Calu3 (cell line): ENCODE measurements at regions not wholly inside any gene's neighbourhood (a gene's known extent, or its start where the extent isn't known, plus 50 kb on each side); places are given as distances from the start of the nearest gene placed in this dataset.

Experiments
- BruUV-seq: library from RNA; stranded (reverse); fragments of 400-500 nt; replicated peaks from 2 replicates; lab custom pipeline; 2021; lab: Mats Ljungman, UMichigan
- CTCF ChIA-PET: fragments of 300-600 bp; sonication (Branson Sonifier 250); formaldehyde crosslinking; loops from one replicate; lab custom pipeline; 2022; ENCODE audit warnings: antibody characterized with exemption; lab: Charles Lee
- DNase-seq: peaks from one replicate; pipeline ENCODE4 v3.0.0; 2022
- H3K27ac Mint-ChIP-seq: one replicate; pipeline ENCODE4 v1.8.0; 2022; ENCODE audit warnings: mixed read lengths; ENCODE audit not compliant: unreplicated experiment
- H3K27me3 Mint-ChIP-seq: one replicate; pipeline ENCODE4 v1.8.0; 2022; ENCODE audit warnings: mixed read lengths; ENCODE audit not compliant: unreplicated experiment
- H3K36me3 Mint-ChIP-seq: one replicate; pipeline ENCODE4 v1.8.0; 2022; ENCODE audit warnings: mild to moderate bottlenecking, moderate library complexity, mixed read lengths; ENCODE audit not compliant: insufficient read depth, unreplicated experiment
- H3K4me1 Mint-ChIP-seq: one replicate; pipeline ENCODE4 v1.8.0; 2022; ENCODE audit warnings: mild to moderate bottlenecking, low read depth, mixed read lengths; ENCODE audit not compliant: unreplicated experiment
- H3K4me3 Mint-ChIP-seq: one replicate; pipeline ENCODE4 v1.8.0; 2022; ENCODE audit warnings: mild to moderate bottlenecking, low read depth, moderate library complexity, mixed read lengths; ENCODE audit not compliant: unreplicated experiment
- H3K9me3 Mint-ChIP-seq: one replicate; pipeline ENCODE4 v1.8.0; 2022; ENCODE audit warnings: low read depth, mixed read lengths; ENCODE audit not compliant: unreplicated experiment
- intact Hi-C: fragments of 100-400 bp; cut with micrococcal nuclease; formaldehyde crosslinking; loops from one replicate; pipeline ENCODE4 v1.10.0; 2022; ENCODE audit not compliant: unreplicated experiment
- TF ChIP-seq, protein P1 (sequence below): fragments of 200-600 bp; IDR thresholded peaks from one replicate; pipeline ENCODE4 v1.8.0; 2022; ENCODE audit warnings: antibody characterized with exemption; ENCODE audit not compliant: unreplicated experiment

DNA sequence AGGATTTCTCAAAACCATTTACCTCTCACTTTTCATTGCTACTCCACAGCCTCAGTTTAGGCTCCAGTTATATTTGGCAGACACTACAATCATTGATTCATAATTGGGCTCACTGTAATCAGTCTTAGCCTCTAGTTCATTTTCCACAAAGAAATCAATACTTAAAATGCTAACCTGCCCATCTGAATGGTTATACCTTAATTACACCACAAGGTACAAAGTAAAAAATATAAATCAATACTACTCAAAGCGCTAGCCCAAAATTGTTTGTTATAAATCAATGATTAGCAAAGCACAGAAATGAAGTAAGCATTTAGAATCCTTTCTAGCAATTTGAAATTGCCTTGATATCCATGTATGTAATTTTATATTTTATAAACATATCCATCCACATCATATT, 222.6 kb upstream of the NDST3 start:
- no TSS peak for BruUV-seq
- no peak overlapping the region for H3K27ac Mint-ChIP-seq
- intact Hi-C loops: no loop called here
- no peaks in the 10 kb centered on the region for H3K4me1 Mint-ChIP-seq
- H3K4me3 Mint-ChIP-seq: no peak overlapping the region
- H3K36me3 Mint-ChIP-seq: no peaks in the 10 kb centered on the region
- DNase-seq: no peak
- CTCF ChIA-PET: no interaction called here
- TF ChIP-seq, protein P1, sequence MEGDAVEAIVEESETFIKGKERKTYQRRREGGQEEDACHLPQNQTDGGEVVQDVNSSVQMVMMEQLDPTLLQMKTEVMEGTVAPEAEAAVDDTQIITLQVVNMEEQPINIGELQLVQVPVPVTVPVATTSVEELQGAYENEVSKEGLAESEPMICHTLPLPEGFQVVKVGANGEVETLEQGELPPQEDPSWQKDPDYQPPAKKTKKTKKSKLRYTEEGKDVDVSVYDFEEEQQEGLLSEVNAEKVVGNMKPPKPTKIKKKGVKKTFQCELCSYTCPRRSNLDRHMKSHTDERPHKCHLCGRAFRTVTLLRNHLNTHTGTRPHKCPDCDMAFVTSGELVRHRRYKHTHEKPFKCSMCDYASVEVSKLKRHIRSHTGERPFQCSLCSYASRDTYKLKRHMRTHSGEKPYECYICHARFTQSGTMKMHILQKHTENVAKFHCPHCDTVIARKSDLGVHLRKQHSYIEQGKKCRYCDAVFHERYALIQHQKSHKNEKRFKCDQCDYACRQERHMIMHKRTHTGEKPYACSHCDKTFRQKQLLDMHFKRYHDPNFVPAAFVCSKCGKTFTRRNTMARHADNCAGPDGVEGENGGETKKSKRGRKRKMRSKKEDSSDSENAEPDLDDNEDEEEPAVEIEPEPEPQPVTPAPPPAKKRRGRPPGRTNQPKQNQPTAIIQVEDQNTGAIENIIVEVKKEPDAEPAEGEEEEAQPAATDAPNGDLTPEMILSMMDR: no peak
- no peaks in the 10 kb centered on the region for H3K27me3 Mint-ChIP-seq
- H3K9me3 Mint-ChIP-seq: no peaks in the 10 kb centered on the region

DNA sequence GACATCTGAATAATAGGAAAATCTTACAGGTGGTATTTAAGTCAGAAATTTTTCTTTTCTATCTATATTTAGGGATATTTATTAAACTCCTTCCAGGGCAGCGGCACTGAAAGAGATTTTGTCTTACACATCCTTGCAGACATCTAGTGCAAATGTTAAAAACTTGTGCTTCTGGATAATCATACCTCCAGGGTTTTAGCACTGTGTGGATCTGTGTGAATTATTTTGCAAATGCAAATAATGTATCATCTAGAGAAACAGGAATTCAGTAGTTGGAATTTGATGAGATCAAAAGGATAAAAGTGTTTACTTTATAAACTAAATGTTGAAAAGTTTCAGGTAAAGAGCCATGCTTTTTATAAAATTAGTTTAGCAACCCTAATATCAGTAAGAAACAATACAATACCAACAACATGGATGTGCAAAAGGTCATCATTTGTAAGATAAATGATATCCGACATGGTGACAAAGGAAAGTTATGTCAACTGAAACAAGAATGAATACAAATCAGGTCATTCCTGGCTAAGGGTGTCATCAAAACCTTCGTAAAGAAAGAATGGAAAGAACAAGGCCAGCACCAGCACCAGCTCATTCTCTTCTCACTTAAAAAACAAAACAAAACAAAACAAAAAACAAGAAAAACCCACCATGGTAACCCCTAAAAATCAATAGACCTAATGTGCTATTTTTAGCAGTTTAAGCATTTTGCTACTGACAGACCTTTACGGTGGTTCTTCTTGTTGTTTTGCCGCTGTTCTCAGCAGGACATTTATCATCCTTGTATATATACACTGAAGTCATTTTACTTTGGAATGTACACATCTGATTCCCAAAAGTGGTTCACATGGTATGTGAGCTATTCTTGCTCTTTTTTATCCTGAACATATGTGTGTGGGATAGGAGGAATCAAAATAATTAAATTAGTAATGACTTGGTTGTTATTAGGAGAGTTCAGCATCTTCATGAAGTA, 219.7 kb upstream of the NDST3 start:
- DNase-seq: no peak
- H3K9me3 Mint-ChIP-seq: no peaks in the 10 kb centered on the region
- H3K27me3 Mint-ChIP-seq: no peaks in the 10 kb centered on the region
- no peaks in the 10 kb centered on the region for H3K36me3 Mint-ChIP-seq
- CTCF ChIA-PET: no interaction called here
- BruUV-seq: no TSS peak
- intact Hi-C loops: no loop called here
- TF ChIP-seq, protein P1: no peak
- no peak overlapping the region for H3K27ac Mint-ChIP-seq
- H3K4me1 Mint-ChIP-seq: no peaks in the 10 kb centered on the region
- H3K4me3 Mint-ChIP-seq: no peak overlapping the region

DNA sequence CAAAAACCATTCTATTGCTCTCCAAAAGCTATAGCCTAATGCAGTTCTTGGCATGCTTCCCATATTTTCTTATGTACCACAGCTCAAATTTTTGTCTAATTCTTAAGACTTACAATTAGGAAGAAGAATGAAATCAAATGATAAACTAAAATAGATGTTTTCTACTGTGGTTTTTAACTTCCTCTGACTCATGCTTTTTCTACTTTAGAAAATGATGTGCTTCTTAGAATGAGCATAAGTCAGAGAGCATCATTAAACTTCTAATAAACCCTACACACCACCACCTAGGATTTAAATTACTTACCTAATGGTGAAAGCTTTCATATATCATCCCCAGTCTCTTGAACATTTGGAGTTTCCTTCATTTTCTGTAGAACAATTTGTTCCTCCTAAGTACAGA, 217.0 kb upstream of the NDST3 start:
- no TSS peak for BruUV-seq
- no peak for DNase-seq

DNA sequence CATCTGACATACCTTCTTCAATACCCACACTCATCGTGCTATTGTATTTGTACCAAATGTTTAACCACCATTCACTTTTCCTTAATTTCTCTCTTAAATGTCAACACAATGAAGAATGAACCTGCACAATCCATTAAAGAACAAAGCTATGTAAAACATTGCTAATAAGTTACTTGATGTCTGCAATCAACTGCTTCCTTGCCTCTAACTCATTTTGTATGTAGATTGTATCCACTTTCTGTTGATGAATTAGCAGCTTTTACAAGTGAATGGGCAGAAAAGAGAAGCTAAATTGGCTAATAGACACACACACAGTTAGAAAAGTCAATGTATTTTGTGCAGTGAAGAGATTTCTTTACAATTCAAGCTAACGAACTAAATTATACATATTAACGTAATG, 212.5 kb upstream of the NDST3 start:
- H3K4me3 Mint-ChIP-seq: no peak overlapping the region
- intact Hi-C loops: no loop called here
- CTCF ChIA-PET: no interaction called here
- no peaks in the 10 kb centered on the region for H3K36me3 Mint-ChIP-seq
- no peak overlapping the region for H3K27ac Mint-ChIP-seq
- H3K4me1 Mint-ChIP-seq: no peaks in the 10 kb centered on the region
- TF ChIP-seq, protein P1: no peak
- H3K9me3 Mint-ChIP-seq: no peaks in the 10 kb centered on the region
- no peaks in the 10 kb centered on the region for H3K27me3 Mint-ChIP-seq
- BruUV-seq: no TSS peak
- DNase-seq: no peak

More for the DNA sequence above, 217.0 kb upstream of the NDST3 start:
- no peaks in the 10 kb centered on the region for H3K9me3 Mint-ChIP-seq
- intact Hi-C loops: no loop called here
- TF ChIP-seq, protein P1: no peak
- H3K27ac Mint-ChIP-seq: no peak overlapping the region
- no peak overlapping the region for H3K4me3 Mint-ChIP-seq
- no peaks in the 10 kb centered on the region for H3K27me3 Mint-ChIP-seq
- CTCF ChIA-PET: no interaction called here
- no peaks in the 10 kb centered on the region for H3K36me3 Mint-ChIP-seq
- H3K4me1 Mint-ChIP-seq: no peaks in the 10 kb centered on the region
